Activated naive CD4-positive, alpha-beta T cell treated with Interleukin-2 at 50 U/mL for 16 hours (primary cell): ENCODE measurements at regions not wholly inside any gene's neighbourhood (a gene's known extent, or its start where the extent isn't known, plus 50 kb on each side); places are given as distances from the start of the nearest gene placed in this dataset.

Experiments used
- DNase-seq: peaks from one replicate; pipeline ENCODE4 v3.0.0-alpha.2; 2020

GRCh38 chr2:217289907-217290280, 430.0 kb upstream of the TNP1 start:
- no peak for DNase-seq

GRCh38 chr2:217289177-217289906, 429.5 kb upstream of the TNP1 start:
- DNase-seq: no peak

- no peak for DNase-seq
Measured at GRCh38 chr2:217288472-217289063, 428.7 kb upstream of the TNP1 start.

- DNase-seq: no peak
Measured at GRCh38 chr2:217286833-217287232, 427.0 kb upstream of the TNP1 start.

- DNase-seq: no peak
Measured at GRCh38 chr2:217285926-217286325, 426.1 kb upstream of the TNP1 start.

GRCh38 chr2:217283460-217283859, 423.6 kb upstream of the TNP1 start:
- no peak for DNase-seq

- DNase-seq: no peak
Measured at GRCh38 chr2:217282531-217282930, 422.7 kb upstream of the TNP1 start.

GRCh38 chr2:217279556-217279955, 419.7 kb upstream of the TNP1 start:
- no peak for DNase-seq

GRCh38 chr2:217279140-217279539, 419.3 kb upstream of the TNP1 start:
- DNase-seq: no peak

- DNase-seq: no peak
Measured at GRCh38 chr2:217277646-217278398, 418.0 kb upstream of the TNP1 start.

GRCh38 chr2:217276433-217276832, 416.6 kb upstream of the TNP1 start:
- DNase-seq: no peak

GRCh38 chr2:217275091-217275490, 415.2 kb upstream of the TNP1 start:
- DNase-seq: no peak

GRCh38 chr2:217274578-217274977, 414.7 kb upstream of the TNP1 start:
- DNase-seq: no peak

GRCh38 chr2:217273851-217274250, 414.0 kb upstream of the TNP1 start:
- DNase-seq: no peak

GRCh38 chr2:217273162-217273561, 413.3 kb upstream of the TNP1 start:
- no peak for DNase-seq

- DNase-seq: no peak
Measured at GRCh38 chr2:217271813-217272212, 411.9 kb upstream of the TNP1 start.

- DNase-seq: no peak
Measured at GRCh38 chr2:217270485-217271121, 410.7 kb upstream of the TNP1 start.

GRCh38 chr2:217269701-217270484, 410.0 kb upstream of the TNP1 start:
- no peak for DNase-seq

GRCh38 chr2:217268978-217269377, 409.1 kb upstream of the TNP1 start:
- DNase-seq: no peak

- DNase-seq: no peak
Measured at GRCh38 chr2:217267758-217268157, 407.9 kb upstream of the TNP1 start.

- no peak for DNase-seq
Measured at GRCh38 chr2:217263756-217264155, 403.9 kb upstream of the TNP1 start.

GRCh38 chr2:217262911-217263310, 403.0 kb upstream of the TNP1 start:
- DNase-seq: no peak

GRCh38 chr2:217261452-217261851, 401.6 kb upstream of the TNP1 start:
- DNase-seq: no peak
